B cell (primary cell): ENCODE measurements at regions not wholly inside any gene's neighbourhood (a gene's known extent, or its start where the extent isn't known, plus 50 kb on each side); places are given as distances from the start of the nearest gene placed in this dataset.

Source experiments
- ATAC-seq: fragments of 200-7000 bp; cut with Tn5 transposase; one replicate; pipeline ENCODE4 v1.10.0; 2021; ENCODE audit warnings: low read depth, mild to moderate bottlenecking, moderate number of reproducible peaks, moderate library complexity
- CTCF ChIA-PET: fragments of 350-600 bp; sonication (Branson Sonifier 250); formaldehyde crosslinking; loops from one replicate; lab custom pipeline; 2021; ENCODE audit warnings: antibody characterized with exemption, inconsistent platforms; lab: Charles Lee
- POLR2A ChIA-PET: fragments of 350-600 bp; sonication (Branson Sonifier 250); formaldehyde crosslinking; loops from one replicate; lab custom pipeline; 2021; ENCODE audit warnings: antibody characterized with exemption; lab: Charles Lee
- DNase-seq: peaks from one replicate; pipeline ENCODE4 v3.0.0; 2013
- H2AFZ ChIP-seq: 2 replicates; pipeline ENCODE4 v1.6.1; 2012; ENCODE audit warnings: mild to moderate bottlenecking, low read depth, low read length; ENCODE audit not compliant: insufficient read depth, poor library complexity, severe bottlenecking
- H3K27ac ChIP-seq, 2 donors: 1 replicate in 1 of 2; 2 replicates in 1 of 2; pipeline ENCODE4 v1.5.1; 2012 to 2013; ENCODE audit warnings: low read length in 2 of 2, mild to moderate bottlenecking in 2 of 2, moderate library complexity in 1 of 2
- H3K27me3 ChIP-seq, 4 experiments: fragments of 200-600 bp in 1 of 4; sonication (generic) in 1 of 4; replicated peaks in 1 of 4; 1 replicate in 2 of 4; 2 replicates in 2 of 4; pipeline versions ENCODE4 v1.6.1 to v1.7.0; 2013 to 2016; ENCODE audit warnings: low read length in 3 of 4, mild to moderate bottlenecking in 2 of 4, mixed read lengths in 1 of 4, moderate library complexity in 1 of 4; ENCODE audit not compliant: insufficient read depth in 4 of 4, control insufficient read depth in 3 of 4; ENCODE audit errors: control extremely low read depth in 1 of 4
- H3K36me3 ChIP-seq, 2 experiments: replicated peaks in 1 of 2; 1 replicate in 1 of 2; 2 replicates in 1 of 2; pipeline versions ENCODE4 v1.6.1 to v1.7.1; 2013; ENCODE audit warnings: low read length in 1 of 2; ENCODE audit not compliant: insufficient read depth in 2 of 2, control insufficient read depth in 1 of 2; ENCODE audit errors: control extremely low read depth in 1 of 2, extremely low read depth in 1 of 2
- H3K4me1 ChIP-seq, 2 donors: fragments of 200-600 bp in 1 of 2; sonication (generic) in 1 of 2; 1 replicate in 1 of 2; 2 replicates in 1 of 2; pipeline versions ENCODE4 v1.5.1 to v1.6.1; 2013 to 2017; ENCODE audit warnings: low read length in 2 of 2; ENCODE audit not compliant: control insufficient read depth in 2 of 2, insufficient read depth in 2 of 2
- H3K4me2 ChIP-seq: replicated peaks from 2 replicates; pipeline ENCODE3; 2012; ENCODE audit warnings: mild to moderate bottlenecking, low read depth, low read length; ENCODE audit not compliant: poor library complexity, severe bottlenecking
- H3K4me3 ChIP-seq, 5 experiments: fragments of 200-600 bp in 1 of 5; sonication (generic) in 1 of 5; 1 replicate in 3 of 5; 2 replicates in 2 of 5; pipeline versions ENCODE4 v1.5.1 to v1.7.0; 2011 to 2016; ENCODE audit warnings: low read length in 4 of 5, mild to moderate bottlenecking in 4 of 5, low read depth in 2 of 5, control low read depth in 1 of 5, moderate library complexity in 1 of 5; ENCODE audit not compliant: insufficient read depth in 1 of 5; ENCODE audit errors: control extremely low read depth in 1 of 5, extremely low read depth in 1 of 5
- H3K79me2 ChIP-seq: fragments of 200-600 bp; sonication (generic); one replicate; pipeline ENCODE4 v1.6.0; 2016; ENCODE audit warnings: low read length; ENCODE audit not compliant: control insufficient read depth, insufficient read depth
- H3K9ac ChIP-seq: fragments of 200-600 bp; sonication (generic); 2 replicates; pipeline ENCODE4 v1.6.1; 2017; ENCODE audit warnings: mild to moderate bottlenecking, low read length, moderate library complexity
- H3K9me3 ChIP-seq, 3 donors: one replicate each; pipeline versions ENCODE4 v1.6.1 to v1.7.1; 2013; ENCODE audit warnings: low read length in 2 of 3; ENCODE audit not compliant: control insufficient read depth in 2 of 3, insufficient read depth in 1 of 3; ENCODE audit errors: control extremely low read depth in 1 of 3
- H4K20me1 ChIP-seq: 2 replicates; pipeline ENCODE4 v1.6.0; 2012; ENCODE audit warnings: mild to moderate bottlenecking, low read length; ENCODE audit not compliant: insufficient read depth, control insufficient read depth, poor library complexity, severe bottlenecking
- H3K27ac Mint-ChIP-seq: one replicate; pipeline ENCODE4 v1.8.0; 2021; ENCODE audit warnings: mixed read lengths
- H3K27me3 Mint-ChIP-seq: one replicate; pipeline ENCODE4 v1.8.0; 2021; ENCODE audit warnings: mixed read lengths
- H3K4me1 Mint-ChIP-seq: one replicate; pipeline ENCODE4 v1.8.0; 2021; ENCODE audit warnings: mixed read lengths
- H3K4me3 Mint-ChIP-seq: one replicate; pipeline ENCODE4 v1.8.0; 2021; ENCODE audit warnings: mixed read lengths
- H3K9me3 Mint-ChIP-seq: one replicate; pipeline ENCODE4 v1.8.0; 2022; ENCODE audit warnings: mixed read lengths; ENCODE audit not compliant: insufficient read depth
- CTCF ChIP-seq: fragments of 200-600 bp; IDR thresholded peaks from one replicate; pipeline ENCODE4 v1.8.0; 2022; ENCODE audit warnings: antibody characterized with exemption, mild to moderate bottlenecking
- EZH2 ChIP-seq: IDR thresholded peaks from 2 replicates; pipeline ENCODE4 v1.6.1; 2012; ENCODE audit warnings: borderline replicate concordance, low read depth, mild to moderate bottlenecking, moderate library complexity, low read length; ENCODE audit not compliant: insufficient read depth, poor library complexity, severe bottlenecking
- WGBS: methylation state at CpG from one replicate; pipeline ENCODE4 v1.1.5; 2013; ENCODE audit warnings: missing lambda C conversion rate; ENCODE audit not compliant: insufficient coverage; 5-methylcytosine and 5-hydroxymethylcytosine counted together
- intact Hi-C: fragments of 100-400 bp; cut with micrococcal nuclease; formaldehyde crosslinking; loops from one replicate; pipeline ENCODE4 v1.10.0; 2022

GRCh38 chr12:67390273-67390672 is 121.1 kb downstream of the CAND1 start:
- no peaks in the 10 kb centered on the region for H3K79me2 ChIP-seq
- no peak overlapping the region for H3K4me2 ChIP-seq
- no peaks in the 10 kb centered on the region for H3K9me3 ChIP-seq
- no peaks in the 10 kb centered on the region for H3K27me3 ChIP-seq
- Mint-ChIP-seq H3K9me3 (no peaks in the 10 kb centered on the region), H3K27me3 (no peaks in the 10 kb centered on the region), H3K27ac (no peak overlapping the region), H3K4me3 (no peak overlapping the region), H3K4me1 (no peaks in the 10 kb centered on the region)
- 96% methylated on average over 2 of the region's 4 CpGs for WGBS
- no peak overlapping the region for H3K4me3 ChIP-seq
- DNase-seq (no peak), ATAC-seq (no peak)
- TF ChIP-seq CTCF (no peak), EZH2 (no peak)
- ChIA-PET CTCF (no interaction called here), POLR2A (no interaction called here)
- no peak overlapping the region for H3K27ac ChIP-seq
- no peaks in the 10 kb centered on the region for H3K4me1 ChIP-seq
- no peak overlapping the region for H2AFZ ChIP-seq
- intact Hi-C loops: no loop called here
- no peaks in the 10 kb centered on the region for H4K20me1 ChIP-seq
- H3K9ac ChIP-seq: no peak overlapping the region
- H3K36me3 ChIP-seq: no peaks in the 10 kb centered on the region

GRCh38 chr12:67391034-67391433 is 121.9 kb downstream of the CAND1 start:
- no peak overlapping the region for H3K4me3 Mint-ChIP-seq
- Histone ChIP-seq H3K4me2 (no peak overlapping the region), H3K36me3 (no peaks in the 10 kb centered on the region), H4K20me1 (no peaks in the 10 kb centered on the region), H3K27me3 (no peaks in the 10 kb centered on the region), H3K9me3 (no peaks in the 10 kb centered on the region), H2AFZ (no peak overlapping the region), H3K9ac (no peak overlapping the region), H3K79me2 (no peaks in the 10 kb centered on the region), H3K27ac (no peak overlapping the region), H3K4me1 (no peaks in the 10 kb centered on the region), H3K4me3 (no peak overlapping the region)
- H3K9me3 Mint-ChIP-seq: no peaks in the 10 kb centered on the region
- no peak overlapping the region for H3K27ac Mint-ChIP-seq
- intact Hi-C loops: no loop called here
- ChIA-PET CTCF (no interaction called here), POLR2A (no interaction called here)
- DNase-seq (no peak), ATAC-seq (no peak)
- WGBS: no CpG with 5 or more reads among the region's 1 CpG
- no peaks in the 10 kb centered on the region for H3K27me3 Mint-ChIP-seq
- TF ChIP-seq CTCF (no peak), EZH2 (no peak)
- H3K4me1 Mint-ChIP-seq: no peaks in the 10 kb centered on the region
